Kidney epithelial cell (primary cell): ENCODE measurements at regions not wholly inside any gene's neighbourhood (a gene's known extent, or its start where the extent isn't known, plus 50 kb on each side); places are given as distances from the start of the nearest gene placed in this dataset.

Experiments used
- DNase-seq: peaks from one replicate; pipeline ENCODE4 v3.0.0-alpha.2; 2010; ENCODE audit warnings: low read depth
- H3K27me3 ChIP-seq: 2 replicates; pipeline ENCODE4 v1.6.0; 2011; ENCODE audit warnings: low read length; ENCODE audit not compliant: control insufficient read depth, insufficient read depth
- H3K36me3 ChIP-seq: 2 replicates; pipeline ENCODE4 v1.5.1; 2011; ENCODE audit warnings: low read length; ENCODE audit not compliant: control insufficient read depth, insufficient read depth
- H3K4me3 ChIP-seq: 2 replicates; pipeline ENCODE4 v1.5.1; 2011; ENCODE audit warnings: low read depth, mild to moderate bottlenecking, control low read depth, low read length
- TF ChIP-seq, protein P1 (sequence below): IDR thresholded peaks from 2 replicates; pipeline ENCODE4 v1.5.1; 2011; ENCODE audit warnings: mild to moderate bottlenecking, moderate library complexity, low read length, control low read depth, inconsistent platforms; ENCODE audit not compliant: insufficient read depth, poor library complexity, severe bottlenecking

DNA sequence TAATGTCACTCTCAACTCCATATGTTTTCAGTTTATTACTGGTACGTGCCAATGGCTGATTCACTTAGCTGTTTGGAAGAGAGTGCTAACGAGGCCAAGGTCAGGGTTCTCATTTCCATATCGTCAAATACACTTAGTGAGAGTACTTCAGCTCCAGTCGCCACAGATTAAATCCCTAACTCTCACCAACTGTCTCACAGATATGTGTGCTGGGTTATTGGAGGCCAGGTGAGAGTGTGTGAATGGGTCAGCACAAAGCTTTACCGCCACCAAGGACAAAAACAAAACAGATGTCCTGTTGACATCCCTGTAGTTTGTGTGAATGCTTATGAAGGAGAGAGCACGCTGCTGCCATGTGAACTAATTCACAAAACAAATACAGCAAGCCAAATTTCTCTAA, 133.5 kb upstream of the TBL1XR1 start:
- H3K4me3 ChIP-seq: no peak overlapping the region
- no peaks in the 10 kb centered on the region for H3K36me3 ChIP-seq
- TF ChIP-seq, protein P1, sequence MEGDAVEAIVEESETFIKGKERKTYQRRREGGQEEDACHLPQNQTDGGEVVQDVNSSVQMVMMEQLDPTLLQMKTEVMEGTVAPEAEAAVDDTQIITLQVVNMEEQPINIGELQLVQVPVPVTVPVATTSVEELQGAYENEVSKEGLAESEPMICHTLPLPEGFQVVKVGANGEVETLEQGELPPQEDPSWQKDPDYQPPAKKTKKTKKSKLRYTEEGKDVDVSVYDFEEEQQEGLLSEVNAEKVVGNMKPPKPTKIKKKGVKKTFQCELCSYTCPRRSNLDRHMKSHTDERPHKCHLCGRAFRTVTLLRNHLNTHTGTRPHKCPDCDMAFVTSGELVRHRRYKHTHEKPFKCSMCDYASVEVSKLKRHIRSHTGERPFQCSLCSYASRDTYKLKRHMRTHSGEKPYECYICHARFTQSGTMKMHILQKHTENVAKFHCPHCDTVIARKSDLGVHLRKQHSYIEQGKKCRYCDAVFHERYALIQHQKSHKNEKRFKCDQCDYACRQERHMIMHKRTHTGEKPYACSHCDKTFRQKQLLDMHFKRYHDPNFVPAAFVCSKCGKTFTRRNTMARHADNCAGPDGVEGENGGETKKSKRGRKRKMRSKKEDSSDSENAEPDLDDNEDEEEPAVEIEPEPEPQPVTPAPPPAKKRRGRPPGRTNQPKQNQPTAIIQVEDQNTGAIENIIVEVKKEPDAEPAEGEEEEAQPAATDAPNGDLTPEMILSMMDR: no peak
- H3K27me3 ChIP-seq: no peaks in the 10 kb centered on the region
- DNase-seq: no peak

DNA sequence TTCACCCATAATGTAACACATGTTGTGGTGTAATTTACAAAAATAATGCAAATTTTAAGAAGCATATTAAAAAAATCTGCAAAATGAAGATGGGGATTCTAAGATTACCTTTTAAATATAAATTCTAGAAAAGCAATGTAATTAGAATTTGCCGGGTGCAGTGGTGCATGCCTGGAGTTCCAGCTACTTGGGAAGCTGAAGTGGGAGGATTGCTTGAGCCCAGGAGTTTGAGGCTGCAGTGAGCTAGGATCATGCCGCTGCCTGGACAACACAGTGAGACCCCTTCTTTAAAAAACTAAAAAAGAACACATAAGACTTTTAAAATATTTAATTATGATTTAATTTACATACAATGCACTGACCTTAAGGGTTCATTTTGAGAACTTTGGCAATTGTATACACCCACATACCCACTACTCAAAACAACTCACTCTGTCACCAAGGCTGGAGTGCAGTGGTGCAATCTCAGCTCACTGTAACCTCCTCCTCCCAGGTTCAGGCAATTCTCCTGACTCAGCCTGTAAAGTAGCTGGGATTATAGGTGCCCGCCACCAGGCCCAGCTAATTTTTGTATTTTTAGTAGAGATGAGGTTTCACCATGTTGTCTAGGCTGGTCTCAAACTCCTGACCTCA, 134.0 kb upstream of the TBL1XR1 start:
- no peak for DNase-seq
- no peaks in the 10 kb centered on the region for H3K27me3 ChIP-seq
- TF ChIP-seq, protein P1: no peak
- no peak overlapping the region for H3K4me3 ChIP-seq
- H3K36me3 ChIP-seq: no peaks in the 10 kb centered on the region

DNA sequence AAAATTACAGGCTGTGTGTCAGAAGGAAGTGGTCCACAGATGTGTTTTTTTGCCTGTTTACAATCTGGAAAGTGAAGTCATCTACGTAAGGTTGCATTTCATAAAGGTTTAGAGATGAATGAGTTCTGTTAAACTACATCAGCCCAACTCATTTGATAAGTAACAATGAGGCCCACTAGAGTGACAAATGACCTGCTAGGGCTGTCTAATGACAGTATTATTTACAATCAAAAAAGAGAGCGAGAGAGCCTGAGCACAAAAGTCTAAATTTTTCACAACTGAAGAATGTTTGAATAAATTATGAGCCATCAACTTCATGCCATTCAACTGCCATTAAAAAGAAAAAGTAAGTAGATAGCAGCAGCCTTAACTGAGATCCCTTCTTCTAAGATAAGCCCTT, 135.7 kb upstream of the TBL1XR1 start:
- H3K36me3 ChIP-seq: no peaks in the 10 kb centered on the region
- TF ChIP-seq, protein P1: no peak
- H3K4me3 ChIP-seq: no peak overlapping the region
- DNase-seq: no peak
- H3K27me3 ChIP-seq: no peaks in the 10 kb centered on the region

DNA sequence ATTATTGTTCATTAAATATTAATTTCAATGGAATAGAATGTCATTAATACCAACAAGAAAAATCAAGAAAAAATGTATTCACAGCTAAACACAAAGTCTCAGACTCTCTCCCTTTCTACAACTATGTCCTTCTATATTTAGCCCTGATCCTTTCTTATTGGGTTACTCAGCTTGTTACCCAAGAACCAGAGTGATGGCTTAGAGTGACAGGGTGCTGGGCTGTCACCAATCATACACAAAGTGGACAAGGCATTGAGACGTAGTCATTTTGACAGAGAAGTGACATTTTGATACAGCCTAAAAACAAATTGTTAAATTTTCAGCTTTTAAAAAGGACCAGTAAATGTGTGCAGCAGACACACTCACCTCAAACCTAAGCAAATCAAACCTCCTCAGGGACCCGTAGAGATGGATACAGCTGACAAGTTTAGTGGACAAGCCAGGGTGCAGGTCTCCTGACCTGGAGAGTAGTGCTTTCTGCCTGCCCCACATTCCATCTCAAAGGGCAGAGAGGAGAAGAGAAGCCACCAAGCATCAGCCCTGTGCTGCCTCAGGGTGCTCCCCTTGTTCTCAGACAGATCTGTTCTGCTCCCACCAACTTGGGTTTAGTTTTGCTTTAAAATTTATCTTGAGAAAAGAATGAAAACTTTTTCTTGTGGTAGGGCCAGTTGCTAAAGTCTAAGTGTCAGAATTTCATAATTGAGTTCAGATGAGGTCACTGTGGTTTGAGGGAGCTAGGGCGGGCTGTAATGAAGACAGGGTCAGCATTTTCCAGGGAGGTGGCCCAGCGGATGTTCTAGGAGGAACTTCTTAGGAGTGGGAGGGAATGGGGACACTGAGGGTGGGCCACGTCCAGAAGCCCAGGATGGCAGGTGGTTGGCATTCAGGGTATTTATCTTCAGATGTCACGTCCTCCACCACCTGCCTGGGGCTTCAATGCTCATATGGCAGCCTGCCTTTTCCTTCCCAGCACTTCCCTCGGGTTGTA, 136.5 kb upstream of the TBL1XR1 start:
- TF ChIP-seq, protein P1: no peak
- H3K36me3 ChIP-seq: no peaks in the 10 kb centered on the region
- H3K27me3 ChIP-seq: no peaks in the 10 kb centered on the region
- no peak overlapping the region for H3K4me3 ChIP-seq
- no peak for DNase-seq

DNA sequence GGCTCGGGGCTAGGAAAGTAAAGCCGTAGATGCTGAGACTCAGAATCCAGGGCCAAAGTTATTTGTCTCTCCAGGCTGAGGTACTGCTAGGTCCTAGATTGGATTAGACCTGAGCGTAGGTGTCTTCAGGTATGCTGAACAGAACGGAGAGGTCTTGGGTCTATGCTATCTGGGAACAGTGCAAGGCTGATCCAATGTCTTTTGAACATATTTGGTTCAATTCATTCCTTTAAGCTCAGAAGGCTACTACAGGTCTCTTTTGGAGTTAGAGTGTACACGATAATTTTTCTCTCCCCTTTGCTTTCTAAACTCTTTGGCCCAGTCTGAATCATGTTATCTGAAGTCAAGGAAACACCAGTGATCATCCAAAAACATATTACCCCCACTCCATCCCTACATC, 137.5 kb upstream of the TBL1XR1 start:
- H3K36me3 ChIP-seq: no peaks in the 10 kb centered on the region
- no peak for DNase-seq
- H3K4me3 ChIP-seq: no peak overlapping the region
- H3K27me3 ChIP-seq: no peaks in the 10 kb centered on the region
- TF ChIP-seq, protein P1: no peak
